Lung (tissue), 11 donors: ENCODE measurements at regions not wholly inside any gene's neighbourhood (a gene's known extent, or its start where the extent isn't known, plus 50 kb on each side); places are given as distances from the start of the nearest gene placed in this dataset.
A peak's percentile ranks its signal among the peaks of the same experiment; 100 is the strongest.

ENCODE experiments used
- ATAC-seq: fragments of 200-7000 bp; cut with Tn5 transposase; one replicate; pipeline ENCODE4 v1.9.1; 2020; ENCODE audit warnings: moderate number of reproducible peaks; ENCODE audit not compliant: insufficient read depth, low FRiP score
- DNase-seq, 3 donors: peaks; one replicate each; pipeline ENCODE4 v3.0.0-alpha.2; 2013 to 2017
- H3K27ac ChIP-seq, 2 donors: one replicate each; pipeline ENCODE4 v1.5.1; 2013; ENCODE audit warnings: mild to moderate bottlenecking in 2 of 2, moderate library complexity in 2 of 2, control low read depth in 1 of 2, inconsistent platforms in 1 of 2, low read depth in 1 of 2, low read length in 1 of 2
- H3K27me3 ChIP-seq, 3 donors: one replicate each; pipeline ENCODE4 v1.5.1; 2013; ENCODE audit warnings: low read length in 2 of 3; ENCODE audit not compliant: control insufficient read depth in 3 of 3, insufficient read depth in 3 of 3
- H3K36me3 ChIP-seq, 4 donors: one replicate each; pipeline ENCODE4 v1.5.1; 2013; ENCODE audit warnings: low read length in 4 of 4, mild to moderate bottlenecking in 1 of 4, moderate library complexity in 1 of 4; ENCODE audit not compliant: control insufficient read depth in 4 of 4, insufficient read depth in 4 of 4
- H3K4me1 ChIP-seq, 5 donors: one replicate each; pipeline ENCODE4 v1.5.1; 2013; ENCODE audit warnings: low read length in 5 of 5, mild to moderate bottlenecking in 2 of 5, moderate library complexity in 1 of 5; ENCODE audit not compliant: control insufficient read depth in 5 of 5, insufficient read depth in 5 of 5
- H3K4me3 ChIP-seq: one replicate; pipeline ENCODE4 v1.5.1; 2013; ENCODE audit warnings: mild to moderate bottlenecking, control low read depth, moderate library complexity
- H3K9ac ChIP-seq, 2 donors: one replicate each; pipeline ENCODE4 v1.5.1; 2013; ENCODE audit warnings: low read length in 2 of 2, control low read depth in 1 of 2; ENCODE audit not compliant: insufficient read depth in 1 of 2
- H3K9me3 ChIP-seq, 4 donors: one replicate each; pipeline ENCODE4 v1.5.1; 2013; ENCODE audit warnings: low read length in 3 of 4, mild to moderate bottlenecking in 1 of 4, moderate library complexity in 1 of 4; ENCODE audit not compliant: control insufficient read depth in 4 of 4, insufficient read depth in 3 of 4
- CTCF ChIP-seq: IDR thresholded peaks from 2 replicates; pipeline ENCODE4 v1.5.1; 2012; ENCODE audit warnings: mild to moderate bottlenecking; ENCODE audit errors: control extremely low read depth, extremely low read depth
- WGBS, 2 donors: extraction: QIAGEN DNeasy Blood & Tissue Kit; methylation state at CpG; one replicate each; pipeline ENCODE4 v1.1.7; 2013; 5-methylcytosine and 5-hydroxymethylcytosine counted together
- donor health status: control.
- donor health status: control.
- donor health status: Bipolar disorder and iron deficiency.
- donor health status: healthy.
- donor health status: DM: yes; HTN: yes; CAD: no.

- no peak overlapping the region for H3K9ac ChIP-seq
- 15 to 31% methylated on average over 1 of the region's 1 CpG for WGBS, 2 donors
- no peaks in the 10 kb centered on the region for H3K36me3 ChIP-seq
- H3K9me3 ChIP-seq: peaks cover 0 to 3% (median 0%) of the 10 kb centered on the region in 4 donors
- ATAC-seq: no peak
- peaks cover 0 to 3% (median 0%) of the 10 kb centered on the region in 5 donors for H3K4me1 ChIP-seq
- H3K4me3 ChIP-seq: no peak overlapping the region
- no peak overlapping the region for H3K27ac ChIP-seq
- DNase-seq: peak in 1 of 3 donors; percentile 14
- no peaks in the 10 kb centered on the region for H3K27me3 ChIP-seq
- no peak for TF ChIP-seq CTCF
Observed at GRCh38 chr3:187612656-187613055, 57.5 kb downstream of the SST start.

- H3K4me1 ChIP-seq: peaks cover 0 to 3% (median 0%) of the 10 kb centered on the region in 5 donors
- WGBS, 2 donors: 16 to 52% methylated on average over 1 of the region's 1 CpG
- DNase-seq: peak in 2 of 3 donors; percentile 27 to 44
- no peak overlapping the region for H3K9ac ChIP-seq
- no peak for ATAC-seq
- H3K4me3 ChIP-seq: no peak overlapping the region
- H3K9me3 ChIP-seq: peaks cover 0 to 3% (median 0%) of the 10 kb centered on the region in 4 donors
- no peak overlapping the region for H3K27ac ChIP-seq
- no peak for TF ChIP-seq CTCF
- H3K27me3 ChIP-seq: no peaks in the 10 kb centered on the region
- H3K36me3 ChIP-seq: no peaks in the 10 kb centered on the region
Observed at GRCh38 chr3:187610981-187611511, 59.1 kb downstream of the SST start.

GRCh38 chr3:187594272-187594671 is 75.9 kb downstream of the SST start:
- WGBS, 2 donors: 28 to 37% methylated on average over 2 of the region's 2 CpGs

More at GRCh38 chr3:187594272-187594671, 75.9 kb downstream of the SST start:
- Histone ChIP-seq H3K27ac (no peak overlapping the region), H3K9ac (no peak overlapping the region), H3K4me3 (no peak overlapping the region), H3K36me3 (no peaks in the 10 kb centered on the region), H3K9me3 (peaks cover 0 to 2% (median 0%) of the 10 kb centered on the region in 4 donors), H3K27me3 (no peaks in the 10 kb centered on the region), H3K4me1 (no peaks in the 10 kb centered on the region)
- no peak for DNase-seq
- no peak for TF ChIP-seq CTCF
- ATAC-seq: no peak
